IPS-15b (cell line): ENCODE measurements at regions not wholly inside any gene's neighbourhood (a gene's known extent, or its start where the extent isn't known, plus 50 kb on each side); places are given as distances from the start of the nearest gene placed in this dataset.

Source experiments
- H3K27me3 ChIP-seq: one replicate; pipeline ENCODE4 v1.6.1; 2013; ENCODE audit warnings: low read length; ENCODE audit not compliant: control insufficient read depth, insufficient read depth
- H3K36me3 ChIP-seq: one replicate; pipeline ENCODE4 v1.6.1; 2013; ENCODE audit warnings: low read length; ENCODE audit not compliant: control insufficient read depth, insufficient read depth
- H3K4me1 ChIP-seq: one replicate; pipeline ENCODE4 v1.6.1; 2013; ENCODE audit warnings: mild to moderate bottlenecking, low read length; ENCODE audit not compliant: control insufficient read depth, insufficient read depth
- H3K4me3 ChIP-seq: one replicate; pipeline ENCODE4 v1.5.1; 2013; ENCODE audit warnings: low read depth, low read length
- H3K9ac ChIP-seq: one replicate; pipeline ENCODE4 v1.6.1; 2013; ENCODE audit warnings: low read depth, mild to moderate bottlenecking, low read length
- H3K9me3 ChIP-seq: one replicate; pipeline ENCODE4 v1.6.1; 2013; ENCODE audit warnings: mild to moderate bottlenecking, low read length; ENCODE audit not compliant: control insufficient read depth, insufficient read depth

GRCh38 chr5:74469234-74469994 is 171.1 kb downstream of the ENC1 start:
- Histone ChIP-seq H3K9me3 (no peaks in the 10 kb centered on the region), H3K4me3 (no peak overlapping the region)

GRCh38 chr5:74468421-74468820 is 172.1 kb downstream of the ENC1 start:
- Histone ChIP-seq H3K9me3 (no peaks in the 10 kb centered on the region), H3K36me3 (no peaks in the 10 kb centered on the region), H3K27me3 (no peaks in the 10 kb centered on the region), H3K9ac (no peak overlapping the region), H3K4me3 (no peak overlapping the region), H3K4me1 (no peaks in the 10 kb centered on the region)

More at GRCh38 chr5:74469234-74469994, 171.1 kb downstream of the ENC1 start:
- no peaks in the 10 kb centered on the region for H3K4me1 ChIP-seq
- no peaks in the 10 kb centered on the region for H3K27me3 ChIP-seq
- no peaks in the 10 kb centered on the region for H3K36me3 ChIP-seq
- no peak overlapping the region for H3K9ac ChIP-seq

DNA sequence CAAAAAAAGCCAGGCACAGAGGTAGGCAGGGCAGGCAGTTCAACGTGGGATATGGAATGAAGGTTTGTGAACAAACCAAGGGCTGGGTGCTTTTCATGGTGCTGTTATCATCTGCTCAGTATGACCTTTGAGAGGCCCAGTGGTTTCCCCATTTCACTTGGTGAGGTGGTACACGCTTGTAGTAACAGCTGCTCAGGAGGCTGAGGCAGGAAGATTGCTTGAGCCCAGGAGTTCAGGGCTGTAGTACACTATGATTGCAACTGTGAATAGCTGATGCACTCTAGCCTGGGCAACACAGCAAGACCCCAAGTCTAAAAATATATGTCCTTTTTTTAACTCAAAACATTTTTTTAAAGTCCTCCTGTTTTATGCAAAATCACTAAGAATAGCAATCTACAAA is 174.8 kb downstream of the ENC1 start:
- H3K36me3 ChIP-seq, result no peaks in the 10 kb centered on the region
- H3K4me3 ChIP-seq, result no peak overlapping the region
- H3K9me3 ChIP-seq, result no peaks in the 10 kb centered on the region
- H3K9ac ChIP-seq, result no peak overlapping the region
- no peaks in the 10 kb centered on the region for H3K4me1 ChIP-seq
- H3K27me3 ChIP-seq, result no peaks in the 10 kb centered on the region

DNA sequence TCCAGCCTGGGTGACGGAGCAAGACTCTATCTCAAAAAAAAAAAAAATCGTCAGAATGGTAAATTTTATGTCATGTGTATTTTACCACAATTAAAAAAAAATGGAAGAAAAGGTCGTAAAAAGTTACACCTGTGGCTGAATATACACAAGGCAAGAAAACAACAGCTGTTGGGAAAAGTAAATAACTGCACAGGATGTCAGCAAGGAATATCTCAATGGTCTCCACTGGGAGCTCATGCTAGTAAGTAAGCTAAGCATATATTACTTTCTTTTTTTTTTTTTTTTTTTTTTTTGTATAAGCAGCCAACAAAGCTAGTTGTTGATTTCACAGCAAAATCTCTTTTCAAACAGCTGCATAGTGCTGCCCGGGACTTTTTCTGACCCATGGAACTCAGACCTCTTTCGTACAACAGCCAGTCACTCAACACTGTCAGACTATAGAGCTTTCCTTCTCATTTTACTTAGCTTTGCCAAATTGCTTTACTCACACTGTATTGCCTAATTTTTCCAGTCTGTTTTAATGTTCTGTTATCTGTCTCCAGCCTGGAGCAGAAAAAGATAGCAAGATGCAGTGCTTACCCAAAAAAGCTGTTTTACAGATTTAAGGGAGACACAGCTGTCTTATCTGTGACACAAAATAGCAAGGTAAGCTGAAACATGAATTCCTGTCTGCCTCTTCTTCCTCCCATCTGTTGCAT is 175.9 kb downstream of the ENC1 start:
- no peaks in the 10 kb centered on the region for H3K27me3 ChIP-seq
- no peaks in the 10 kb centered on the region for H3K9me3 ChIP-seq
- H3K4me1 ChIP-seq, result no peaks in the 10 kb centered on the region
- no peaks in the 10 kb centered on the region for H3K36me3 ChIP-seq
- no peak overlapping the region for H3K9ac ChIP-seq
- H3K4me3 ChIP-seq, result no peak overlapping the region

DNA sequence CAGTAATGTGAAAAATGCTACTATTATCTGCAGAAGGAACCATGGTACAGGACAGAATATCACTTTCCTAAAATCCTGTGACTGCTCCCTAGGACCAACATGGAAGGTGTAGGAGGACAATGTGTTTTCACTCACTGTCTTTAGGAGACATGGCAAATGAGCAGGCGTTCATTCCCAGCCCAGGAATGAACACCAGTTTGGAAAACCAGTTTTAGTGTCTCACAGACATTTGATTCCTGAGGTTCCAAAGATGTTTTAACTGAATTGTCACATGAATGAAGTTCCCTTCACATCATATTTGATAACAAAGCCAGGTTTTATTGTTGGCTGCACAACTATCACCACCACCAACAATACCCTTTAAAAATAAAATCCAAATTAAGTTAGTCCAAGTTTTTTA is 178.2 kb downstream of the ENC1 start:
- H3K4me3 ChIP-seq, result no peak overlapping the region
- H3K9me3 ChIP-seq, result no peaks in the 10 kb centered on the region
- no peaks in the 10 kb centered on the region for H3K36me3 ChIP-seq
- no peak overlapping the region for H3K9ac ChIP-seq
- H3K4me1 ChIP-seq, result no peaks in the 10 kb centered on the region
- H3K27me3 ChIP-seq, result no peaks in the 10 kb centered on the region

GRCh38 chr5:74461251-74461650 is 179.3 kb downstream of the ENC1 start:
- H3K4me3 ChIP-seq, result no peak overlapping the region
- no peak overlapping the region for H3K9ac ChIP-seq
- H3K27me3 ChIP-seq, result no peaks in the 10 kb centered on the region
- H3K36me3 ChIP-seq, result no peaks in the 10 kb centered on the region
- no peaks in the 10 kb centered on the region for H3K9me3 ChIP-seq
- no peaks in the 10 kb centered on the region for H3K4me1 ChIP-seq

DNA sequence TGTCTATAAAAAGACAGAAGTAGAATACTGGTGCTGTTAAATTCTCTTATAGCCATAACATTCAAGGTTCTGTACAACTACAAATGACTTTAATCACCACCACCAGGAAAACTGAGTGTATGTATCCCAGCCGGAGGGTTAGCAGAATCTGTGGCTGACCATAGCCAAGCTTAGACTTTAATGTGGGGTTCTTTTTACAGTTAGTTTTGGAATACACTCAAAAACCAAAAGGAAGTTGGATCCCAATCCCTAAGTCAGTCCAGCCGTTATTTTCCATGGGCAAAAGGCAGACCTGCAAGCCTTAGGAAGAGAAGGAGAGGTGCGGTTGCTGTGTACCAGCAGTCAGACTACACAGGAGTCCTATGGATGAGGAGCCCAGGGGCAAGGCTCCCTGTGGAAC is 179.8 kb downstream of the ENC1 start:
- Histone ChIP-seq H3K9ac (no peak overlapping the region), H3K36me3 (no peaks in the 10 kb centered on the region), H3K9me3 (no peaks in the 10 kb centered on the region), H3K4me1 (no peaks in the 10 kb centered on the region), H3K27me3 (no peaks in the 10 kb centered on the region), H3K4me3 (no peak overlapping the region)

DNA sequence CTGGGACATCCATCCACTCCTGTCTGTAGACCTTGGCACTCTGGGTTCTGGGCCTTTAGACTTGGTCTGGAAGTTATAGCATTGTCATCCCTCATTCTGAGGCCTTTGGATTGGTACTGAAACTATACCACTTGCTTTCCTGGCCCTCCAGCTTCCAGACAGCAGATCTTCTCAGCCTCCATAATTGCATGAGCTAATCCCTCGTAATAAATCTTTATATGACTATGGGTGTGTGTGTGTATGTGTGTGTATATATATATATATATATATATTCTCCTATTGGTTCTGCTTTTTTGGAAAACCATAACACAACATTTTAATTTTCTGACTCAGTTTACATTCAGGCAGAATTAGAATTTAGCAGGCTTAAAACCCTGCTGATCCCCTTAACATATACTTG is 180.5 kb downstream of the ENC1 start:
- H3K9me3 ChIP-seq, result no peaks in the 10 kb centered on the region
- H3K9ac ChIP-seq, result no peak overlapping the region
- H3K4me1 ChIP-seq, result no peaks in the 10 kb centered on the region
- no peak overlapping the region for H3K4me3 ChIP-seq
- no peaks in the 10 kb centered on the region for H3K27me3 ChIP-seq
- no peaks in the 10 kb centered on the region for H3K36me3 ChIP-seq

DNA sequence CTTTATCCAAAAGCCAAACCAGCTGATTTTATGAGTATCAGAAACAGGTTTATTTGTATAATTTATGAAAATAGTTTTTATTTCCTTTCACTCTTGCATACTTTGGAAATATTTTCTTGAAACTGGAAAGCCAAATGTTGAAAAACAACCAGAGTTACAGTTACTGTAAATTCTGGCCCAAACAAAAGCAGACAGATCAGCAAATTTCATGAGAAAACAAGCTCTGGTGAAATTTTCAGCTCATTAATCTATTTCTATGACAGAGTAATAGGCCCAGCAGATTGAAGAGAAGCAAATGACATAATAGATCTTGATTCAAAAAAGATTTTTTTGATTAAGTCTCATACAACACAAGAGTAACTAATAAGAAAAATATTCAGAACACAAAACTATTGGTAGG is 182.7 kb downstream of the ENC1 start:
- Histone ChIP-seq H3K4me1 (no peaks in the 10 kb centered on the region), H3K9me3 (no peaks in the 10 kb centered on the region), H3K27me3 (no peaks in the 10 kb centered on the region), H3K4me3 (no peak overlapping the region), H3K9ac (no peak overlapping the region), H3K36me3 (no peaks in the 10 kb centered on the region)

- H3K9me3 ChIP-seq, result no peaks in the 10 kb centered on the region
- H3K4me1 ChIP-seq, result peaks cover 3% of the 10 kb centered on the region
- H3K36me3 ChIP-seq, result no peaks in the 10 kb centered on the region
- H3K4me3 ChIP-seq, result no peak overlapping the region
- H3K27me3 ChIP-seq, result no peaks in the 10 kb centered on the region
- no peak overlapping the region for H3K9ac ChIP-seq
Observed at GRCh38 chr5:74454263-74455030, 186.1 kb downstream of the ENC1 start.

DNA sequence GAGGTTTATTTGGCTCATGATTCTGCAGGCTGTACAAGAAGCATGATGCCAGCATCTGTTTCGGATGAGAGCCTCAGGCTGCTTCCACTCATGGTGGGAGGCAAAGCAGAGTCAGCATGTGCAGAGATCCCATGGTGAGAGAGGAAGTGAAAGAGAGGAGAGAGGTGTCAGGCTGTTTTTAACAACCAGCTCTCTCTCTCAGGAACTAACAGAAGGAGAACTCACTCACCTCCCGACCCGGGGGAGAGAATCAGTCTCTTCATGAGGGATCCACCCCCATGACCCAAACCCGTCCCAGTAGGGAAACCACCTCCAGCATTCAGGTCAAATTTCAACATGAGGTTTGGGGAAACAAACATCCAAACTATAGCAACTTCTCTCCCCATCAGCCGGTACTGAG is 187.7 kb downstream of the ENC1 start:
- H3K36me3 ChIP-seq, result no peaks in the 10 kb centered on the region
- no peak overlapping the region for H3K9ac ChIP-seq

More for the DNA sequence above, 187.7 kb downstream of the ENC1 start:
- H3K4me3 ChIP-seq, result no peak overlapping the region
- H3K9me3 ChIP-seq, result no peaks in the 10 kb centered on the region
- H3K4me1 ChIP-seq, result peaks cover 3% of the 10 kb centered on the region
- H3K27me3 ChIP-seq, result no peaks in the 10 kb centered on the region
